Kidney (tissue), 13 donors: ENCODE measurements at regions not wholly inside any gene's neighbourhood (a gene's known extent, or its start where the extent isn't known, plus 50 kb on each side); places are given as distances from the start of the nearest gene placed in this dataset.

ENCODE experiments used
- DNase-seq, 5 donors: peaks; one replicate each; pipeline ENCODE4 v3.0.0-alpha.2; 2013 to 2020
- FAIRE-seq: peaks from 2 replicates; lab custom pipeline; 2012; peaks lifted over from hg19 to GRCh38; lab: Jason Lieb, UNC
- H3K27ac ChIP-seq, 2 donors: one replicate each; pipeline ENCODE4 v1.7.0; 2013; ENCODE audit warnings: low read depth in 2 of 2, low read length in 2 of 2, inconsistent platforms in 1 of 2
- H3K27me3 ChIP-seq: one replicate; pipeline ENCODE4 v1.7.1; 2013; ENCODE audit warnings: low read length, inconsistent platforms; ENCODE audit not compliant: control insufficient read depth, insufficient read depth
- H3K36me3 ChIP-seq, 3 donors: one replicate each; pipeline versions ENCODE4 v1.7.0 to v1.7.1; 2013; ENCODE audit warnings: low read length in 3 of 3, control low read depth in 1 of 3, inconsistent platforms in 1 of 3; ENCODE audit not compliant: insufficient read depth in 3 of 3, control insufficient read depth in 2 of 3
- H3K4me1 ChIP-seq, 3 donors: one replicate each; pipeline versions ENCODE4 v1.7.0 to v1.7.1; 2013; ENCODE audit warnings: low read length in 3 of 3, inconsistent platforms in 1 of 3, low read depth in 1 of 3; ENCODE audit not compliant: control insufficient read depth in 2 of 3, insufficient read depth in 2 of 3
- H3K4me3 ChIP-seq, 3 donors: one replicate each; pipeline versions ENCODE4 v1.7.0 to v1.8.1; 2013; ENCODE audit warnings: low read length in 3 of 3, control low read depth in 1 of 3, inconsistent platforms in 1 of 3
- H3K9ac ChIP-seq, 3 donors: one replicate each; pipeline versions ENCODE4 v1.7.0 to v1.7.1; 2013; ENCODE audit warnings: low read length in 3 of 3, control low read depth in 1 of 3, inconsistent platforms in 1 of 3
- H3K9me3 ChIP-seq, 3 donors: one replicate each; pipeline versions ENCODE4 v1.7.0 to v1.7.1; 2013; ENCODE audit warnings: low read length in 3 of 3, control low read depth in 1 of 3, inconsistent platforms in 1 of 3; ENCODE audit not compliant: control insufficient read depth in 2 of 3, insufficient read depth in 1 of 3
- intact Hi-C: fragments of 100-400 bp; cut with DNase I; formaldehyde crosslinking; loops from one replicate; pipeline ENCODE4 v1.11.1; 2022
- TF ChIP-seq, protein P1 (sequence below): IDR thresholded peaks from 3 replicates; pipeline ENCODE4 v1.5.1; 2012; ENCODE audit warnings: mild to moderate bottlenecking, moderate library complexity, borderline replicate concordance; ENCODE audit not compliant: insufficient read depth; ENCODE audit errors: extremely low read depth
- donor health status: control.
- donor health status: control.
- donor health status: control.
- donor health status: control.
- donor health status: control.
- donor health status: DM: yes; HTN: yes; CAD: no.
- donor health status: Normal renal cell carcinoma (clear cell type).

DNA sequence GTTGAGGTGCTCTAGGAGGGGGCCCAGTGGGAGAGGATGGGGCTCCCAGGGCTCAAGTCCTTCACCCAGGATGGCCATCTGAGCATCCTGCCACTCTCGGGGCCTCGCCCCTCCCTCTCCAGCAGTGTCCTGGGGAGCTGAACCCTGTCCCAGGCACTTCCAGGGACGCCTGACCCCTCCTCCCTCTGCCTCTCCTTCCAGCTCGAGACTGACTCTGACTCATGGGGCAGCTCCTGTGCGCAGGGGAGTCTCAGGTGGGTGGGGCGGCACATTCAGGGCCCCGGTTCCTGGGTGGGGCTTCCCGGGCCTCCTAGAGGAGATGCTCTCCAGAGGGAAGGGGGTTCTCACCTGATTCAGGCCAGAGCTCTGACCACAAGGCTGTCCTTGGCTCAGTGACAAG lies 77.1 kb upstream of the IGLL5 start:
- Histone ChIP-seq H3K27me3 (no peaks in the 10 kb centered on the region), H3K27ac (no peak overlapping the region), H3K9me3 (no peaks in the 10 kb centered on the region), H3K36me3 (no peaks in the 10 kb centered on the region), H3K4me1 (no peaks in the 10 kb centered on the region), H3K9ac (no peak overlapping the region), H3K4me3 (no peak overlapping the region)
- intact Hi-C loops, result no loop called here
- DNase-seq, result peak in 1 of 5 donors; percentile 30
- TF ChIP-seq, protein P1, sequence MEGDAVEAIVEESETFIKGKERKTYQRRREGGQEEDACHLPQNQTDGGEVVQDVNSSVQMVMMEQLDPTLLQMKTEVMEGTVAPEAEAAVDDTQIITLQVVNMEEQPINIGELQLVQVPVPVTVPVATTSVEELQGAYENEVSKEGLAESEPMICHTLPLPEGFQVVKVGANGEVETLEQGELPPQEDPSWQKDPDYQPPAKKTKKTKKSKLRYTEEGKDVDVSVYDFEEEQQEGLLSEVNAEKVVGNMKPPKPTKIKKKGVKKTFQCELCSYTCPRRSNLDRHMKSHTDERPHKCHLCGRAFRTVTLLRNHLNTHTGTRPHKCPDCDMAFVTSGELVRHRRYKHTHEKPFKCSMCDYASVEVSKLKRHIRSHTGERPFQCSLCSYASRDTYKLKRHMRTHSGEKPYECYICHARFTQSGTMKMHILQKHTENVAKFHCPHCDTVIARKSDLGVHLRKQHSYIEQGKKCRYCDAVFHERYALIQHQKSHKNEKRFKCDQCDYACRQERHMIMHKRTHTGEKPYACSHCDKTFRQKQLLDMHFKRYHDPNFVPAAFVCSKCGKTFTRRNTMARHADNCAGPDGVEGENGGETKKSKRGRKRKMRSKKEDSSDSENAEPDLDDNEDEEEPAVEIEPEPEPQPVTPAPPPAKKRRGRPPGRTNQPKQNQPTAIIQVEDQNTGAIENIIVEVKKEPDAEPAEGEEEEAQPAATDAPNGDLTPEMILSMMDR, result no peak
- no peak for FAIRE-seq

DNA sequence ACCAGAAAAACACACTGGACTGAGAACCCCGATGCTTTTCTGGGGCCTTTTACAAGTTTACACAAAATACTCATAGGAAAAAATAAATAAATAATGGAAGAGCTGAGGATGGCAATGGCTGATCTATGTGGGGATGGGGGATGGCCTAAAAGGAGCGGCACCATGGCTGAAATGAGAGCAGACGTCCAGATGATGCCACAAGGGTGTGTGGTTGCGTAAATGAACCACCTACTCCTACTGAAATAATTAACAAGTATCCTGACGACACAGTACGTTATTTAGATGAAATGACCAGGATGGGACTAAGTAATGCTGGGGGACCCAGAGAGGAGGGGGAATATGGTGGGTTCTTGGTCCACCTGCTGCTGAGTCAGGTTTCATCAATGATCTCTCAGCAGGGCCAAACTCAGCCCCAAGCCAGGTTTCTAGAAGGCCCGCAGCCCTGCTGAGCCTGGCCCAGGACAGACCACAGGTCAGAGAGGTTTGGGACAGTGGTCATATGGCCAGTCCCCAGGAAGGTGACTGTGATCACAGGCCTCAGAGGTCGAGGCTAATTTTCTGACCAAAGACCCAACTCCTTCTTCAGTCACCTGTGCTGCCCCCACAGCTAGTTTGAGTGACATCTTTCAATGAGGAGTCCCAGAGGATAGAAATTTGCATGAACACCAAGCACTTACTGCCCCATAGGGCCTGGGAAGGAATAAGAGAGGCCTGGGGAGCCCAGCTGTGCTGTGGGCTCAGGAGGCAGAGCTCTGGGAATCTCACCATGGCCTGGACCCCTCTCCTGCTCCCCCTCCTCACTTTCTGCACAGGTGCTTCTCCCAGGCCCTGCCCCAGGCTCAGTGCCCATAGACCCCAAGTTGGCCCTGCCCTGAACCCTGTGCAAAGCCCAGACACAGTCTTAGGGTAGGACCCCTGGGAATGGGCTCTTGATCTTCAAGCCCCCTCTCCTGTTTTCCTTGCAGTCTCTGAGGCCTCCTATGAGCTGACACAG lies 76.3 kb upstream of the IGLL5 start:
- TF ChIP-seq, protein P1, result no peak
- H3K9me3 ChIP-seq, result no peaks in the 10 kb centered on the region
- H3K4me3 ChIP-seq, result no peak overlapping the region
- DNase-seq (peak in 1 of 5 donors; percentile 17), FAIRE-seq (no peak)
- no peak overlapping the region for H3K27ac ChIP-seq
- H3K4me1 ChIP-seq, result no peaks in the 10 kb centered on the region
- no peaks in the 10 kb centered on the region for H3K36me3 ChIP-seq
- H3K9ac ChIP-seq, result no peak overlapping the region
- intact Hi-C loops, result no loop called here
- no peaks in the 10 kb centered on the region for H3K27me3 ChIP-seq

DNA sequence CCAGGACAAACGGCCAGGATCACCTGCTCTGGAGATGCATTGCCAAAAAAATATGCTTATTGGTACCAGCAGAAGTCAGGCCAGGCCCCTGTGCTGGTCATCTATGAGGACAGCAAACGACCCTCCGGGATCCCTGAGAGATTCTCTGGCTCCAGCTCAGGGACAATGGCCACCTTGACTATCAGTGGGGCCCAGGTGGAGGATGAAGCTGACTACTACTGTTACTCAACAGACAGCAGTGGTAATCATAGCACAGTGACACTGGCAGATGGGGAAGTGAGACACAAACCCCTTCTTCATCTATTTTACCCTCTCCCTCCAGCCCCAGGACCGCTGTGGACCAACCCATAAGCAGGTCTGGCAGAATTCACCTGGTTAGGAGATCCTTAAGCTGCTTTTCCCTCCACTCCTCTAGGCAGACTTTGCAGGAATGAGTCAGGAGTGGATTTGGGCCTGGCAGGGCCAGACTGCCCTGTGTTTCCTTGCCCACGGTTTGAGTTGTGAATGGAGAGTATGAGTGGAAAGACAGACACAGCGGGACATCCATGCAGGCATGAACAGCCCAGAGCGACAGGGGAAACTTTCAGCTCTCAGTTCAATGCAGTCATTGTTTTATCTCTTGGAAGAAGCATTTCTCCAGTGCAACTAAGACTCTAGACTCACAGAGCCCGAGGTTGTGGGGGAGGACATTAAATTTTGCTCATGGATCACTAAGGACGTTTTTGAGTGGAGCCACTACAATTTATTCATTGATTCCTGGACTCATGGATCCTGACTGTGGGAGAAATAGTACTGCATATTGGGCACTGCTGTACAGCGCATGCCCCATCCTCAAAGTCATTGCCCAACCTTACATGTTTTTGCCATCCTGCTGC lies 75.3 kb upstream of the IGLL5 start:
- intact Hi-C loops, result no loop called here
- no peaks in the 10 kb centered on the region for H3K36me3 ChIP-seq
- FAIRE-seq (no peak), DNase-seq (no peak)
- peaks cover 0 to 2% (median 0%) of the 10 kb centered on the region in 3 donors for H3K4me1 ChIP-seq
- H3K27me3 ChIP-seq, result no peaks in the 10 kb centered on the region
- H3K27ac ChIP-seq, result no peak overlapping the region
- TF ChIP-seq, protein P1, result no peak
- no peak overlapping the region for H3K4me3 ChIP-seq
- H3K9ac ChIP-seq, result no peak overlapping the region
- H3K9me3 ChIP-seq, result no peaks in the 10 kb centered on the region
